ENCODE measurements at regions not wholly inside any gene's neighbourhood (a gene's known extent, or its start where the extent isn't known, plus 50 kb on each side); places are given as distances from the start of the nearest gene placed in this dataset.
"Not testable (repeated sequence)": the region's sequence is repeated elsewhere in the genome, so short reads cannot be mapped to it uniquely, and the experiment has no call there.

- no peak for DNase-seq
These were observed 324.7 kb upstream of the KAZN start for GRCh38 chr1:14273811-14274210.

GRCh38 chr1:14279891-14280290 is 318.6 kb upstream of the KAZN start:
- not testable (repeated sequence) for DNase-seq

GRCh38 chr1:14280909-14281308 is 317.6 kb upstream of the KAZN start:
- DNase-seq: no peak

DNA sequence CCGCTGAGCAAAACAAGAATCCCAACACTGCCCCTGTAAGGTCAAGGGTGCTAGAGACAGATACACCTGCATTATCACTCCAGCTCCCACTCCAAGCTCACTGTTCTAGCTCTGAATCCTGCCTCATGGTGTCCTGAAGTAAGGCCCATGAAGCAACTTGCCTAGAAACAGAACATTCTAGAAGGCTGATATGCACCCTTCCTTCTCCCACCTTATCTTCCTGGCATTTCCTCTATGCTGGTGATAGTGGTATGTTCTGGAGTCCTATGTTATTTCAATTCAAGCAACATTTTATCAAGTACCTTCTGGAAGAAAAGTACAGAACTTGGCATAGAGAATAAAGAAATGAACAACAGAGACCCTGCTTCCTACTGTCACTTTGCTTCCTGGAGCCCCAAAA is 317.1 kb upstream of the KAZN start:
- no peak for DNase-seq

- DNase-seq: no peak
These were observed 315.8 kb upstream of the KAZN start for GRCh38 chr1:14282707-14283106.

DNA sequence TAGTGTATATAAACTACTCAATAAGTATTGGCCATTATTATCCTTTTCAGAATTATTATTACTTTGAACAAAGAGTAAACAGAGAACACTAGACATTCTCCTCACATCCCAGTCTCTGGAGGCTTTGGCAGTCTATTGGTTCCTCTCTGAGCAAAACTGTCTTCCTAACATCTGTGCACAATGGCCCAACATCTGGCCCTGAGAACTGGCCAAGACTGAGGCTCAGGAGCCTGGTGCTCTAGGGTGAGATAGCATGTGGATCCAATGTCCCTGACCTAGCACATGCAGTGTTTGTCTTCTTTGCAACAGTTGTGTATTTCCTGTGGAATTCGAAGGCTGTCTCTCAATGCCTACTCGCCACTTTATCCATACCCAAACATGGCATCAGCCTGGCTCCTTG is 313.2 kb upstream of the KAZN start:
- no peak for DNase-seq

DNA sequence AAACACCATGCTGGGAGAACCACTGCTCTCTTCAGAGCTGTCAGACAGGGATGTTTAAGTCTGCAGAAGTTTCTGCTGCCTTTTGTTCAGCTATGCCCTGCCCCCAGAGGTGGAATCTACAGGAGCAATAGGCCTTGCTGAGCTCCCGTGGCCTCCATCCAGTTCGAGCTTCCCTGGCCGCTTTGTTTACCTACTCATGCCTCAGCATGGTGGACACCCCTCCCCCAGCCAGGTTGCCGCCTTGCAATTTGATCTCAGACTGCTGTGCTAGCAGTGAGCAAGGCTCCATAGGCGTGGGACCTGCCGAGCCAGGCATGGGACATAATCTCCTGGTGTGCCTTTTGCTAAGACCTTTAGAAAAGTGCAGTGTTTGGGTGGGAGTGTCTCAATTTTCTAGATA is 307.3 kb upstream of the KAZN start:
- DNase-seq: not testable (repeated sequence)

DNA sequence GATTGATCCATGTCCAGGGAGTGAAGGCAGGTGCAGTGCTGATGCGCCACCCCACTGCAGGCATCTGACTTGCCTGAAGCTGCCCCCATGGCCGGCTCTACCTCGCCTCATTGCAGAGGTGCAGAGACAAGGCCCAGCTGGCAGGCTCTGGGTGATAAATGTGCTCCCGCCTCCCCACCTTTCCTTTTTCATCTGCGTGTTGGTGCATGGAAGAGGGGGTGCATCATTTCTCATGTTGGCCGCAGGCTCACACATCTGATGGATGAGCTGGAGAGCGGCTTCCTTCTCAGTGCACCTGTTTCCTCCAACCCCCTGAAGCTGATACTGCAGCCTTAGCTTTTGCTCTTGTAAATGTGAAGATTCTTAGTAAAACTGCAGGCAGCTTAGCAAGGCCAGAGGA is 306.0 kb upstream of the KAZN start:
- no peak for DNase-seq

DNA sequence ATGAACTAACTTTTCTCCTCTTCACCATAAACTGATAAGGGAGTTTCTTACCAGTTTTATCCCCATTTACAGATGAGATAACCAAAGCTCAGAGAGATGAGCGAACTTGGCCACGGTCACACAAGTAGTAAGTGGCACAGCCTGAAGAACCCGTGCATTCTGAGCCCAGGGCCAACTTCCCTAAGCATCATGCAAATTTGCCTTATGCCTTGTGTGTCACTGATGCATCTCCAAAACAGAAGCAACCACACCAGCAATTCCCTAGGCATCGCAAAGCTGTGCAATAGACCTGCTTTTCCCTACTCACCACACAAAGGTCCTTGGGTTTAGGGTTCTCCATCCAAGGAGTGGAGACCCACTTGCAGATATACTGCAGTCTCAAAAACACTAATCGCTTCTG is 304.5 kb upstream of the KAZN start:
- DNase-seq: no peak

DNA sequence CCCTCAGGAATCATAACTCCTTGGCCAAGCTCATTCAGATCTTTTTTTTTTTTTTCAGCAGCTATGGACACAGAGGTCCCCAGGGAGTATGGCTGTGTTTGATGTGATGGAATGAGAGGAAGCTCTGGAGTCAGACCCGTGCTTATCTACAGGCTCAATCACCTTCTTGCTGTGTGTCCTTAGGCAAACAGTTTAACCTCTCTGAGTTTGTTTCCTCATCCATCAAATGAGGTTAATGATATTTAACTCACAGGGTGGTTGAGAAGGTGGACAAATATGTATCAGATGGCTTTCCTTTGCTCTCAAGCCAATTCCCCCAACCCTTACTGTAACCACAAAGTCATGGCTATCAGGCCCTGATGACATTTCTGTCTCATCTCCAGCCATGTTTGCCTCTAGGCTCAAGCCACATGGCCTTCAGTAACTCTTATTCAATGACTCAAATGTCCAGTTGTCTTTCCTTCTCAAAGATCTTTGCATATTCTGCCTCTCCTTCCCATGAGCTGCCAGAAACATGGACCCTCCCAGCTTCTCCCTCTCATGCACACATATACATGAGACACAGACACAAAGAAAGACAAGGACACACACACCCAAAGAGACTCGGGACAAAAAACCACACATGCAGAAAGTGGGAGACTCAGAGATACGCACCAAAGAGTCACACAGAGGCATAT is 303.5 kb upstream of the KAZN start:
- no peak for DNase-seq

GRCh38 chr1:14296795-14297194 is 301.7 kb upstream of the KAZN start:
- DNase-seq: no peak

GRCh38 chr1:14297356-14297755 is 301.1 kb upstream of the KAZN start:
- DNase-seq: no peak

- DNase-seq: no peak
These were observed 299.7 kb upstream of the KAZN start for GRCh38 chr1:14298806-14299205.

GRCh38 chr1:14300991-14301703 is 297.3 kb upstream of the KAZN start:
- DNase-seq: no peak

DNA sequence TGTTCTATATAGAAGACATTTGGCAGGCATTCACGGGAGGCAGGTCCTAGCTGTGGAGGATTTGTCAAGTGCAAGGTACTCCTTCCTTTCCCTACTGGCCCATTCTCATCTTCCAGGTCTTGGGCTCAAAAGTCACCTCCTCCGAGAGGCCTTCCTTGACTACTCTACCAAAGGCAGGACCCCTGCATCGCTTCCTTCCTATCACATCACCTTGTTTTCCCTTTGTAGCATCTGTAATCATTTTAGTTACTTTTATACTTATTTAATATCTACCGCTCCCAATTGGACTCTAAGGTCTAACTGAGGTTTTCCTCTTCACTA is 296.8 kb upstream of the KAZN start:
- DNase-seq: no peak

DNA sequence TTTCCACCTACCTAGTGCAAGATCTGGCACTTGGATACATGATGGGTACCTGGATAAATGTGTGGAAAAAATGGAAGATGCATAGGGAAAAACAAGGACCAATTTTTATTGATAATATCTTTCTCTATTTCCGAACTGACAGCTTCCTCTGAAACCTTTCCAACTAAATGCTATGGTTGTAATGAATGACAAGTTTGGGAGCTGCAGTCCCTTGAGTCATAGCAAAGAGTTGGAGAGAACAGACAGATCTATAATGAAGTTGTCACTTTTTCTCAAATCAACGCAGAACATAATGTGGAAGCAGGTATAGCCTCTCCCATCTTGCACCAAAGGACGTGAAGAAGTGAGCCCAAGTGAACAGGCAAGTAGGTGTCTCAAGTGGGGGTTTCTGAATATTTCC is 296.5 kb upstream of the KAZN start:
- no peak for DNase-seq

DNA sequence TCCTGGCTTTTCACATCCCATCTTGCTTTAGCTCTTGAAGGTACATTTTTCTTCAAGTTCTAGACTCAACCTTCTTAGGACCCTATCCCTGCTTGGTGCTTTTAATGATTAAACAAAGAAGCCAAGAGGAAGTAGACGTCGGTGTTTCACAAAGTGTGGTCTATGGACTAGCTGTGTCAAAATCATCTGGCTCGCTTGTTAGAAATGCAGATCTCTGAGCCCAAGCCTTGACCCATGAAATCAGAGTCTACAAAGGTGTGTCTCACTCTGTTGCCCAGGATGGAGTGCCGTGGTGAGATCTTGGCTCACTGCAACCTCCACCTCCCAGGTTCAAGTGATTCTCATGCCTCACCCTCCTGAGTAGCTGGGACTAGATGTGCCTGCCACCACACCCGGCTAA is 295.5 kb upstream of the KAZN start:
- no peak for DNase-seq

GRCh38 chr1:14304381-14304865 is 294.1 kb upstream of the KAZN start:
- no peak for DNase-seq

DNA sequence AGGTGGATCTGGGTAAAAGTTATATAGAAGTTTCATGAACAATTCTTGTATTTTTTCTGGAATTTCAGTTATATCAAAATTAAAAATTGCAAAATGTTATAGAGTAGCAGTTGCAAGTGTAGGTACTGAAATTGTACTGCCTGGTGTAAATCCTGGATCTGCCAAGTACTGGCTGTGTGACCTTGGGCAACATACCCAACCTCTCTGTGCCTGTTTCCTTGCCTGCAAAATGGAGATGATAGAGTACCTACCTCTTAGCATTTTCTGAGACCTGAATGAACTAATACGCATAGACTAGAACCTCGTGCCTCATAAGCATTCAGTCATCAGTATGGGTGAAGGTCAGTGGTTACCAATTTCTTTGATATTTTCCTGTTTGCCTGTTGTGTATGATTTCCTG is 290.0 kb upstream of the KAZN start:
- DNase-seq: no peak

DNA sequence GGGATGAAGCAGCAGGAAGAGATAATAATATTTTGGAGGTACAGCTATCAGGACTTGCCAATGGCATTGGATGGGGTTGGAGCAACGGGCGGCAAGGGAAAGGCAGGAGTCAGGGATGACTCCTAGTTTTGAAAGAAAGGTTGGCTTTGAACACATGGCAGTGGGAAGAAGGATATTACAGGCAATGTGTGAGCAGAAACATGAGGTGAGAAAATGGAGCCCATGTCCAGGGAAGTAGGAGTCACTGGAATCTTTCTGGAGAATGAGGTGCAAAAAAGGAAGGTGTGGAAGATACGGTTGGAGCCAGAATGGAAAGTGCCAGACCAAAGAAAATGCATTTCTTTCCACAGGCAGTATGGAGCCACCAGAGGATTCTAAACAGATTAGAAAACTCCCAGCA is 288.5 kb upstream of the KAZN start:
- DNase-seq: no peak

DNA sequence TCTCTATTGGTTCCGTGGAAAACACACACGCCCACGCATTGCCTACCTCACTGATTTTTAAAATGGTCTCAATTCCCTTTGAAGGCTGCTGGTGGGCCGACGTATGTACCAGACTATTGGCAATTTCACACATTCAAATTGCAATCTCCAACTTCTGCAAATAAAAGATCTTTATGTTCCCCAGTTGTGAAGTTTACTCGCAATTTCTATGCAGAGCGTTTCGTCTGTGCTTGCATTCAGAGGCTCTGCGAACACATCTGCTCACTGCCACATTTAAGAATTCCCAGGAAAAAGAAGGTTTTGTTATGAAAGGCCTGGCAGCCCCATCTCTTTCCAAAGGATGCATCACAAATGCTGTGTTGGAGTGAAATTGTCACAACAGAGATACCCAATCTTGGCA is 288.0 kb upstream of the KAZN start:
- no peak for DNase-seq

- DNase-seq: no peak
These were observed 284.6 kb upstream of the KAZN start for GRCh38 chr1:14313731-14314431.

DNA sequence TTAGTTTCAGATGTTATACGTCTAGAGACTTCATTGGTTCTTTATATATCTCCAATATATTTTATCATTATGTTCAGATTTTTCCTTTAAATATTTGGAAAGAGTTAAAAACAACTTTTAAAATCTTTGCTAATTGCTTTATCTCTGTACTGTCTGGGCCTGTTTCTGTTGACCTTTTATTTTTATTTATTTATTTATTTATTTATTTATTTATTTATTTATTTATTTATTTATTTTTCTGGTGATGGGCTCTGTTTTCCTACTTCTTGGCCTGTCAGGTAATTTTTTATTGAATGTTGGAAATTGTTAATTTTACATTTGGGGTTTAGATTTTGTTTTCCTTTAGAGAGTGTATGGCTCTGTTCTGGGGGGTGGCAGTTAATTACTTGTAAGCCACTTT is 279.7 kb upstream of the KAZN start:
- no peak for DNase-seq

DNA sequence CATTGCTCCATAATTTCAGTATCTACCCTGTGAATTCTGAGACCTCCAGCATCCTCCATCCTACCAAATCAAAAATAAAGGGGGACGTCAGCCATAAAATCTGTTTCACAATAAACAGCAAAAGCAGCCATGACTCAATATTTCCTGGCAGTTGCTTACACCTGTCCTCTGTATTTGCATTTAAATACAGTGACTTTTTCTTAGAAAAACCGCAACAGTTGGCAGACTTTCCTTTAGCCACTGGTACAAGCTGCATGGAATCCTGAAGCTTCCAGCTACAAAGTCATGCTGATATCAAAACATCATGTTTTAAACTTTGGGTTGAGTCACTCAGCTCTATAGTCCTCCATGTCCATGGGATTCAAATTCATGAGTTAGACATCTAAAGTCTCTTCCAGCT is 278.0 kb upstream of the KAZN start:
- no peak for DNase-seq
